ENCODE measurements at regions not wholly inside any gene's neighbourhood (a gene's known extent, or its start where the extent isn't known, plus 50 kb on each side); places are given as distances from the start of the nearest gene placed in this dataset.

DNA sequence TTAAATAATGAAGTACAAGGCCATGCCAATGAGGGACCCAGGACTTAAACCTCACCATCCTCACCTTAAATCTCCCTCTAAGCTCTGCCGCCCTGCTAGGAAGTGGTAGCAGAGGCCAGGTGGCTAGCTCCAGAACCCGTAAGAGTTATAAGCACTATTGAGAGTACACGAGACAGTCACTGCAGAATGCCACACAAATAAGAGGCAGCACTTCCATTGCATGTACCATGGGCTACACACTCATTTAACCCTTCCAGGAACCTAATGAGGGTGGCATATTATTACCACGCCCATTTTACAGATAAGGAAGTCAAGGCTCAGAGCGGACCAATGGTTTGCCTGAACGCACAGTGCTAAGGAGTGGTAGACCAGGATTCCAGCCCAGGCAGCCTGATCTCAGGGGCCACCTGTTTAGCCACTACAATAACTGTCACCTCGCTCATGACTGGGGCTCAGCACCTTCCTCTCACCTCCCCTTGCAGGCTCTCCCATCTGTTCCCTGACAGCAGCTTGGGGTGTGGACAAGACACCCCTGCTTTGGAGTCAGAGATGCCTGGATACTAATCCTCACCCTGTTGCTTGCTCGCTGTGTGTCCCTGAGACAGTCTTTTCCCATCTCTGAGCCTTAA is 54.8 kb upstream of the ID3 start:
- no peak for DNase-seq

DNA sequence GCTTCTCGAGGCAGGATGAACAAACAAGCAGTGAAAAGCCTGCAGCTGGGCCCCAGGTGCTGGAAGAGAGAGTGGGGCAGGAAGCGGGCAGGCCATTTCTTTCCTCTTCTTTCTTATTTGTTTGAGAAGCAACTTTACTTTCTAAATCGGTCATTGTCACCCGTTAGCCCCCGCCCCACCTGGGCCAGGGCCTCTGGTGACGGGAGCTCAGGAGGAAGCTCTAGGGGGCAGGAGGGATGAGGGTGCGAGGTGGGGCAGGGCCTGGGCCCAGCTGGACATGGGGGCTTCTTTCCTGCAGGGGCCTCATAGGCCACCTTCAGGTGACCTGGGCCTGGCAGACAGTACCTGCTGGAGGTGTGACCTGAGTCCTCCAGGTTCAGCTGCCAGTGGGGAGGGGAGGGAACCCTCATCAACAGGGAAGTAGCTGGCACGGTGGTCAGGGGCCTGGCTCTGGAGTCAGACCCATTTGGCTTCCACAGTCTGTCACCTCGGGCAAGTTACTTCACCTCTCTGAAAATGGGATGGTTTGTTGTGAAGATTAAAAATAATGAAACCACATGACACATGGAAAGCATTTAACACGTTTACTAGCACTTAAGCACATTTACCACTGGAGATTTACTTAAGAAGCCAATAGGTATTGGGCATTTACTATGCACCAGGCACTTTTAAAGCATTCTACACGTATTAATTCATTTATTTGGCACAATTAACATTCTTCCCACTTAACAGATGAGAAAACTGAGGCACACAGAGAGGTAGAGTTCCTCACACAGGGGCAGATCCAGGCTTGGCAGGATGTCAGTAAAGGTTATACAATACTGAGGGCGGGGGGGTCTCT is 54.1 kb upstream of the ID3 start:
- no peak for DNase-seq

DNA sequence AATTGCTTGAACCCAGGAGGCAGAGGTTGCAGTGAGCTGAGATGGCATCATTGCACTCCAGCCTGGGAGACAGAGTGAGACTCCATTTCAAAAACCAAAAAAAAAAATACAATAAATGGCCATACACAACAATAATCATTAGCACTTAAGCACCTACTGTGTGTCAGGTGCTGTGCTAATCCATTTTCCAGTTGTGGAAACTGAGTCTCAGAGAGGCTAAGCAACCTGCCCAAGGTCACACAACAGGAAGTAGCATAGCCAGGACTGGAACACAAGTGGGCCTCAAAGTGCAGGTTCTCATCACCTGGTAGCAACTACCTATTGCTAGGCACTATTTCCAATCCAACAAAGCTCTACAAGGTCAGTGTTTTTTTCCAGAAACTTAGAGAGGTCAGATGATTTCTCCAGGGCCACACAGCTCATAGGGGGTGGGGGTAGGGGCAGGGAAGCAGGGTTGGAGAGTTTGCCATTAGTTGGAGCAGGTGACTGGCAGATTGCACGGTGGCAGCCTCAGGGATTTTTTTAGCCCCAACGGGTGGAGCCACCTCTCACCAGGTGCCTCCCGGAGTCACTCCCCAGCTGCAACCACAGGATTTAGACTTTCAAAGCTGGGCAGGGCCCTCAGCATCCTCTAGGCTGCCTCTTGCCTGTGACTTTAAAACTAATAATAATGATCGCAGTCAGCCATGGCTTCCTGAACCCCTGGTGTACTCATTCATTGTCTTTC is 52.5 kb upstream of the ID3 start:
- DNase-seq = no peak

DNA sequence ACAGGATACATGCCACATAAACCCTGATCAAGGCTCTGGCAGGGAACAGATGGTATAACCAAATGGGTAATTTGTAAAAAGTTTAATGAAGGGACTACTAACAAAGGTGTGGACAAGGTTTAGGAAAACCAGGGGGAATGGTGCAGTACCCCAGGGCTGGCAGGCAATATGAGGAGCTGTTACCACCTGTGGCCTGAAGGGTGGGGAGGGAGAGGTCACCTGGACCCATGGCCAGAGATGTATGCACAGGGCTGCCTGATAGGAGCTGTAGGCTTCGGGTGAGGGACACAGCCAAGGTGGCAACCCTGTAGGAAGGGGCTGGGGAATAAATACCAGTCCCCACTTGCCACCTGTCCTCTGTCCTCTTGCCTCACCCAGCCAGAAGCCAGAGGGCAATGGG is 51.4 kb upstream of the ID3 start:
- no peak for DNase-seq

DNA sequence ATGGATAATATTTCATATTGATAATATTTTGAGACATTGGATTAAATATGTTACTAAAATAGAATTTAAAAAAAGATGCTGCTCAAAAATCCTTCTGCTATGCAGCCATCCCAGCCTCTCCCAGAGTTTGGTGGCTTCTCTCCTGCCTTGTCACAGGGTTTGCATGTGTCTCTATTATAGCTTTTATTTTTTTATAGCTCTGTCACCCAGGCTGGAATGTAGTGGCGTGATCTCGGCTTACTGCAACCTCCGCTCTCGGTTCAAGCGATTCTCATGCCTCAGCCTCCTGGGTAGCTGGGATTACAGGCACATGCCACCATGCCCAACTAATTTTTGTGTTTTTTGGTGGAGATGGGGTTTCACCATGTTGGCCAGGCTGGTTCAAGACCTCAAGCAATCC is 50.7 kb upstream of the ID3 start:
- no peak for DNase-seq
